ENCODE measurements at regions not wholly inside any gene's neighbourhood (a gene's known extent, or its start where the extent isn't known, plus 50 kb on each side); places are given as distances from the start of the nearest gene placed in this dataset.
"Not testable (repeated sequence)": the region's sequence is repeated elsewhere in the genome, so short reads cannot be mapped to it uniquely, and the experiment has no call there.

GRCh38 chr20:55528482-55528881 is 476.8 kb downstream of the CBLN4 start:
- no peak overlapping the region for H3K4me3 Mint-ChIP-seq
- H3K27me3 Mint-ChIP-seq (ENCODE audit: low read depth, poor library complexity): no peaks in the 10 kb centered on the region
- H3K36me3 Mint-ChIP-seq (ENCODE audit: low read depth): no peaks in the 10 kb centered on the region
- no peak for TF ChIP-seq CTCF (IDR thresholded peaks at IDR 0.05)
- DNase-seq: no peak
- H3K27ac Mint-ChIP-seq: no peak overlapping the region
- peaks cover 18% of the 10 kb centered on the region for H3K9me3 Mint-ChIP-seq
- peaks cover 20% of the 10 kb centered on the region for H3K4me1 Mint-ChIP-seq

- DNase-seq: no peak
- peak overlapping the region; percentile 75 for H3K27ac Mint-ChIP-seq
- H3K36me3 Mint-ChIP-seq (ENCODE audit: low read depth): no peaks in the 10 kb centered on the region
- no peak for TF ChIP-seq CTCF (IDR thresholded peaks at IDR 0.05)
- H3K27me3 Mint-ChIP-seq (ENCODE audit: low read depth, poor library complexity): no peaks in the 10 kb centered on the region
- H3K9me3 Mint-ChIP-seq: peaks cover 38% of the 10 kb centered on the region
- peaks cover 8% of the 10 kb centered on the region for H3K4me1 Mint-ChIP-seq
- no peak overlapping the region for H3K4me3 Mint-ChIP-seq
Observed at GRCh38 chr20:55522296-55522815, 483.0 kb downstream of the CBLN4 start.

GRCh38 chr20:55517584-55517983 is 487.7 kb downstream of the CBLN4 start:
- H3K4me3 Mint-ChIP-seq; H3K36me3 Mint-ChIP-seq (ENCODE audit: low read depth); H3K27ac Mint-ChIP-seq; DNase-seq; H3K27me3 Mint-ChIP-seq (ENCODE audit: low read depth, poor library complexity): not testable (repeated sequence)
- Mint-ChIP-seq H3K9me3 (peaks cover 18% of the 10 kb centered on the region), H3K4me1 (peaks cover 29% of the 10 kb centered on the region)

GRCh38 chr20:55515832-55516231 is 489.5 kb downstream of the CBLN4 start:
- TF ChIP-seq CTCF (IDR thresholded peaks at IDR 0.05): no peak
- no peaks in the 10 kb centered on the region for H3K36me3 Mint-ChIP-seq (ENCODE audit: low read depth)
- H3K27me3 Mint-ChIP-seq (ENCODE audit: low read depth, poor library complexity): no peaks in the 10 kb centered on the region
- peaks cover 6% of the 10 kb centered on the region for H3K9me3 Mint-ChIP-seq
- no peak overlapping the region for H3K4me3 Mint-ChIP-seq
- peak overlapping the region; percentile 53 for H3K27ac Mint-ChIP-seq
- DNase-seq: no peak
- peaks cover 29% of the 10 kb centered on the region for H3K4me1 Mint-ChIP-seq

GRCh38 chr20:55514531-55514930 is 490.8 kb downstream of the CBLN4 start:
- Mint-ChIP-seq H3K4me3 (no peak overlapping the region), H3K36me3 (ENCODE audit: low read depth) (no peaks in the 10 kb centered on the region), H3K4me1 (peaks cover 37% of the 10 kb centered on the region), H3K27ac (no peak overlapping the region), H3K9me3 (peaks cover 5% of the 10 kb centered on the region), H3K27me3 (ENCODE audit: low read depth, poor library complexity) (no peaks in the 10 kb centered on the region)
- no peak for DNase-seq
- TF ChIP-seq CTCF (IDR thresholded peaks at IDR 0.05): no peak

GRCh38 chr20:55513954-55514353 is 491.4 kb downstream of the CBLN4 start:
- no peaks in the 10 kb centered on the region for H3K27me3 Mint-ChIP-seq (ENCODE audit: low read depth, poor library complexity)
- TF ChIP-seq CTCF (IDR thresholded peaks at IDR 0.05): no peak
- no peak overlapping the region for H3K4me3 Mint-ChIP-seq
- no peaks in the 10 kb centered on the region for H3K9me3 Mint-ChIP-seq
- H3K36me3 Mint-ChIP-seq (ENCODE audit: low read depth): no peaks in the 10 kb centered on the region
- DNase-seq: no peak
- no peak overlapping the region for H3K27ac Mint-ChIP-seq
- H3K4me1 Mint-ChIP-seq: peaks cover 37% of the 10 kb centered on the region
